IMR-90 (cell line): ENCODE measurements at regions not wholly inside any gene's neighbourhood (a gene's known extent, or its start where the extent isn't known, plus 50 kb on each side); places are given as distances from the start of the nearest gene placed in this dataset.

Experiments used
- BHLHE40 ChIP-seq: fragments of 150-350 bp; IDR thresholded peaks from 2 replicates; pipeline ENCODE4 v1.6.1; 2016; ENCODE audit warnings: mild to moderate bottlenecking, low read depth, low read length
- CEBPB ChIP-seq: IDR thresholded peaks from 2 replicates; pipeline ENCODE4 v1.6.1; 2012; ENCODE audit warnings: low read depth, low read length, improper control_type of control experiment
- CHD1 ChIP-seq: IDR thresholded peaks from 2 replicates; pipeline ENCODE4 v1.6.1; 2012; ENCODE audit warnings: low read depth, low read length, improper control_type of control experiment
- CTCF ChIP-seq: conservative IDR thresholded peaks from 2 replicates; pipeline ENCODE4 v1.5.1; 2012; ENCODE audit warnings: mild to moderate bottlenecking, low read depth, low read length, improper control_type of control experiment
- ELK1 ChIP-seq: fragments of 150-350 bp; IDR thresholded peaks from 2 replicates; pipeline ENCODE4 v1.6.1; 2016; ENCODE audit warnings: low read depth, mild to moderate bottlenecking, low read length, moderate library complexity, borderline replicate concordance
- MAZ ChIP-seq: IDR thresholded peaks from 2 replicates; pipeline ENCODE4 v1.6.1; 2012; ENCODE audit warnings: low read depth, mild to moderate bottlenecking, low read length, improper control_type of control experiment, moderate library complexity, borderline replicate concordance
- MXI1 ChIP-seq: IDR thresholded peaks from 2 replicates; pipeline ENCODE4 v1.6.1; 2012; ENCODE audit warnings: low read depth, mild to moderate bottlenecking, low read length, moderate library complexity, borderline replicate concordance
- NFE2L2 ChIP-seq: fragments of 150-350 bp; IDR thresholded peaks from 2 replicates; pipeline ENCODE4 v1.6.1; 2016; ENCODE audit warnings: low read depth, mild to moderate bottlenecking, low read length
- POLR2A ChIP-seq: IDR thresholded peaks from 2 replicates; pipeline ENCODE4 v1.6.1; 2012; ENCODE audit warnings: mild to moderate bottlenecking, low read depth, low read length
- RCOR1 ChIP-seq: IDR thresholded peaks from 2 replicates; pipeline ENCODE4 v1.6.1; 2012; ENCODE audit warnings: mild to moderate bottlenecking, low read length, improper control_type of control experiment; ENCODE audit not compliant: insufficient replicate concordance
- RFX5 ChIP-seq: IDR thresholded peaks from 2 replicates; pipeline ENCODE4 v1.8.0; 2012; ENCODE audit warnings: low read depth, mild to moderate bottlenecking, low read length, moderate library complexity
- SMC3 ChIP-seq: fragments of 150-350 bp; IDR thresholded peaks from 2 replicates; pipeline ENCODE4 v1.6.1; 2016; ENCODE audit warnings: low read depth, mild to moderate bottlenecking, antibody characterized with exemption, low read length, moderate library complexity
- USF2 ChIP-seq: fragments of 150-350 bp; IDR thresholded peaks from 2 replicates; pipeline ENCODE4 v1.6.1; 2017; ENCODE audit warnings: mild to moderate bottlenecking, antibody characterized with exemption, low read length, low read depth

GRCh38 chr2:64296695-64297346 is 152.6 kb upstream of the PELI1 start:
- no peak for TF ChIP-seq CTCF
- TF ChIP-seq CEBPB, result no peak
- no peak for TF ChIP-seq MAZ
- no peak for TF ChIP-seq MXI1
- TF ChIP-seq POLR2A, result no peak
- TF ChIP-seq USF2, result no peak
- no peak for TF ChIP-seq RFX5
- no peak for TF ChIP-seq NFE2L2
- no peak for TF ChIP-seq SMC3
- TF ChIP-seq CHD1, result no peak
- no peak for TF ChIP-seq RCOR1
- no peak for TF ChIP-seq BHLHE40
- TF ChIP-seq ELK1, result no peak
